Breast epithelium (tissue), 4 donors: ENCODE measurements at regions not wholly inside any gene's neighbourhood (a gene's known extent, or its start where the extent isn't known, plus 50 kb on each side); places are given as distances from the start of the nearest gene placed in this dataset.
"Not testable (repeated sequence)": the region's sequence is repeated elsewhere in the genome, so short reads cannot be mapped to it uniquely, and the experiment has no call there.

Source experiments
- DNase-seq, 2 donors: peaks; one replicate each; pipeline ENCODE4 v3.0.0-alpha.2; 2019; ENCODE audit warnings: low spot score in 2 of 2
- H3K27ac ChIP-seq, 2 donors: fragments of 200-600 bp; sonication (generic) in 1 of 2; one replicate each; pipeline ENCODE4 v1.5.1; 2016 to 2019; ENCODE audit warnings: mild to moderate bottlenecking in 1 of 2
- H3K27me3 ChIP-seq, 2 donors: fragments of 200-600 bp; sonication (generic) in 1 of 2; one replicate each; pipeline versions ENCODE4 v1.5.1 to v1.6.0; 2017 to 2019; ENCODE audit warnings: control low read depth in 1 of 2, mild to moderate bottlenecking in 1 of 2
- H3K36me3 ChIP-seq: fragments of 200-600 bp; one replicate; pipeline ENCODE4 v1.5.1; 2019
- H3K4me1 ChIP-seq, 2 donors: fragments of 200-600 bp; sonication (generic); one replicate each; pipeline ENCODE4 v1.5.1; 2016 to 2019; ENCODE audit warnings: control low read depth in 1 of 2
- H3K4me3 ChIP-seq, 3 donors: fragments of 200-600 bp; sonication (generic); 1 replicate in 2 of 3; 2 replicates in 1 of 3; pipeline ENCODE4 v1.5.1; 2016 to 2019; ENCODE audit warnings: mild to moderate bottlenecking in 3 of 3, moderate library complexity in 2 of 3
- H3K9me3 ChIP-seq, 2 donors: fragments of 200-600 bp; sonication (generic) in 1 of 2; one replicate each; pipeline ENCODE4 v1.5.1; 2016 to 2019; ENCODE audit warnings: control low read depth in 1 of 2
- POLR2A ChIP-seq: fragments of 450-650 bp; IDR thresholded peaks from one replicate; pipeline ENCODE4 v1.6.1; 2016; ENCODE audit warnings: antibody characterized with exemption, mild to moderate bottlenecking, moderate library complexity
- POLR2AphosphoS5 ChIP-seq, 3 donors: sonication (generic); formaldehyde crosslinking; IDR thresholded peaks; one replicate each; pipeline ENCODE4 v1.6.1; 2017; ENCODE audit warnings: antibody characterized with exemption in 3 of 3
- intact Hi-C: fragments of 100-400 bp; cut with DNase I; formaldehyde crosslinking; loops from one replicate; pipeline ENCODE4 v1.15.1; 2023; ENCODE audit warnings: low total_unique reads
- TF ChIP-seq, protein P1 (sequence below), 3 donors: fragments of 450-650 bp; IDR thresholded peaks; one replicate each; pipeline ENCODE4 v1.5.1; 2016 to 2017; ENCODE audit warnings: antibody characterized with exemption in 3 of 3, mild to moderate bottlenecking in 3 of 3, moderate library complexity in 3 of 3

DNA sequence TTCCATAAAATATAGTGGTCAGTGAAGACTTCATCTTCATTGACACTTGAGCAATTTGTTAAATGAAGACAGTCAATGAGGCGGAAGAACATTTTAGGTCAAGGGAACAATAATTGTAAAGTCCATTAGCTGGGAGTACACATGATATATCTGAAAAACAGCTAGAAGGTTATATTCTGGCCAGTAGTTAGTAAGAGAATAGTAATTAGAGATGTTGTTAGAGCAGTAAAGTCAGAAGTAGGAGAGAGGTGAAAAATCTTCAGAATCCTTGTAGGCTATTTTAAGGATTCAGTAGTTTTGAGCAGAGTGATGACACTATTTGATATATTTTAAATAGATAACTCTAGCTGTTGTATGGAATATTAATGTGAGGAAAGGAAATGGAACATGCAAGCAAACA is 915.6 kb upstream of the NEGR1 start:
- no peak overlapping the region for H3K27ac ChIP-seq
- intact Hi-C loops = no loop called here
- TF ChIP-seq, protein P1, sequence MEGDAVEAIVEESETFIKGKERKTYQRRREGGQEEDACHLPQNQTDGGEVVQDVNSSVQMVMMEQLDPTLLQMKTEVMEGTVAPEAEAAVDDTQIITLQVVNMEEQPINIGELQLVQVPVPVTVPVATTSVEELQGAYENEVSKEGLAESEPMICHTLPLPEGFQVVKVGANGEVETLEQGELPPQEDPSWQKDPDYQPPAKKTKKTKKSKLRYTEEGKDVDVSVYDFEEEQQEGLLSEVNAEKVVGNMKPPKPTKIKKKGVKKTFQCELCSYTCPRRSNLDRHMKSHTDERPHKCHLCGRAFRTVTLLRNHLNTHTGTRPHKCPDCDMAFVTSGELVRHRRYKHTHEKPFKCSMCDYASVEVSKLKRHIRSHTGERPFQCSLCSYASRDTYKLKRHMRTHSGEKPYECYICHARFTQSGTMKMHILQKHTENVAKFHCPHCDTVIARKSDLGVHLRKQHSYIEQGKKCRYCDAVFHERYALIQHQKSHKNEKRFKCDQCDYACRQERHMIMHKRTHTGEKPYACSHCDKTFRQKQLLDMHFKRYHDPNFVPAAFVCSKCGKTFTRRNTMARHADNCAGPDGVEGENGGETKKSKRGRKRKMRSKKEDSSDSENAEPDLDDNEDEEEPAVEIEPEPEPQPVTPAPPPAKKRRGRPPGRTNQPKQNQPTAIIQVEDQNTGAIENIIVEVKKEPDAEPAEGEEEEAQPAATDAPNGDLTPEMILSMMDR (IDR thresholded peaks at IDR 0.05) = no peak
- no peak for TF ChIP-seq POLR2A
- TF ChIP-seq POLR2AphosphoS5 (IDR thresholded peaks at IDR 0.05) = no peak
- H3K4me1 ChIP-seq = no peaks in the 10 kb centered on the region
- no peaks in the 10 kb centered on the region for H3K36me3 ChIP-seq
- no peak for DNase-seq
- no peak overlapping the region for H3K4me3 ChIP-seq
- no peaks in the 10 kb centered on the region for H3K27me3 ChIP-seq
- peaks cover 0 to 3% of the 10 kb centered on the region in 2 donors for H3K9me3 ChIP-seq

DNA sequence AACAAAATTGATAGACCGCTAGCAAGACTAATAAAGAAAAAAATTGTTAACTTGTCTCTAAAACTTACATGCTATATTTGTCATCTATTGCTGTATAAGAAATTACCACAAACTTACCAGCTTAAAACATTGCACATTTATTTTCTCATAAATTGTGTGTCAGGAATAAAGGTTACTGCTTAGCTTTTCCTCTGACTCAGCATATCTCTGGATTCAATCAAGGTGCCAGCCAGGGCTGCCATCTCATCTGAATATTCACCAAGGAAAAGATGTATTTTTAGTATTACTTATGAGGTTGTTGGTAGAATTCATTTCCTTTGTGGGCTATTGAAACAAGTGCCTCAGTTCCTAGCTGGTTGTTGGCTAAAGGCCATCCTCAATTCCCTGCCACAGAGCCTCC is 912.6 kb upstream of the NEGR1 start:
- H3K36me3 ChIP-seq = no peaks in the 10 kb centered on the region
- H3K27me3 ChIP-seq = no peaks in the 10 kb centered on the region
- no peak overlapping the region for H3K27ac ChIP-seq
- intact Hi-C loops = no loop called here
- no peak for TF ChIP-seq POLR2A
- TF ChIP-seq, protein P1 (IDR thresholded peaks at IDR 0.05) = no peak
- no peak for TF ChIP-seq POLR2AphosphoS5 (IDR thresholded peaks at IDR 0.05)
- peaks cover 0 to 3% of the 10 kb centered on the region in 2 donors for H3K9me3 ChIP-seq
- DNase-seq = no peak
- no peak overlapping the region for H3K4me3 ChIP-seq
- no peaks in the 10 kb centered on the region for H3K4me1 ChIP-seq

DNA sequence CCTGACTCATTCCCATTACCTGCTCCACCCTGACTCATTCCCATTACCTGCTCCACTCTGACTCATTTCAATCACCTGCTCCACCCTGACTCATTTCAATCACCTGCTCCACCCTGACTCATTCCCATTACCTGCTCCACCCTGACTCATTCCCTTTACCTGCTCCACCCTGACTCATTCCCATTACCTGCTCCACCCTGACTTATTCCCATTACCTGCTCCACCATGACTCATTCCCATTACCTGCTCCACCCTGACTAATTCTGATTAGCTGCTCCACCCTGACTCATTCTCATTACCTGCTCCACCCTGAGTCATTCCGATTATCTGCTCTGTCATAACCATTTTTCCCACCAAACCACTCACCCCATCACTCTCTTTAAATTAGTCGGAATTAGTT is 901.2 kb upstream of the NEGR1 start:
- H3K36me3 ChIP-seq, H3K27ac ChIP-seq, H3K27me3 ChIP-seq, H3K4me3 ChIP-seq, DNase-seq, H3K9me3 ChIP-seq, intact Hi-C loops, H3K4me1 ChIP-seq: not testable (repeated sequence)

DNA sequence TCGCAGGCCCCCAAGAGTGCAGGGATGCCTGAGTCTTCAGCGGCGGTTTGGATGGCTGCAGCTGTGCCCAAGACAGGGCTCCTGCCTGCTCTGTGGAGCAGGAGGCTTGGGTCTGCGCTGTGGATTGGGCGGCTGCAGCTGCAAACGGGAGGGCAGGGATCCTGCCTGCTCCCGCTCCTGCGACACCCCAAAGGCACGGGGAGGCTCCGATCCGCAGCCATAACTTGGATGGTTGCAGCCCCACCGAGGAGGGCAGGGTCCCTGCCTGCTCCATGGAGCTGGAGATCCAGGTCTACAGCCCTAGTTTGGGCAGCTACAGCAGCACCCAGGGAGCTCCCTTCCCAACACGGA is 898.8 kb upstream of the NEGR1 start:
- H3K27ac ChIP-seq = no peak overlapping the region
- TF ChIP-seq POLR2AphosphoS5 (IDR thresholded peaks at IDR 0.05) = no peak
- no peak for TF ChIP-seq POLR2A
- TF ChIP-seq, protein P1 (IDR thresholded peaks at IDR 0.05) = no peak
- H3K27me3 ChIP-seq = no peaks in the 10 kb centered on the region
- H3K9me3 ChIP-seq = peaks cover 0 to 9% of the 10 kb centered on the region in 2 donors
- no peak overlapping the region for H3K4me3 ChIP-seq
- H3K4me1 ChIP-seq = no peaks in the 10 kb centered on the region
- no peak for DNase-seq
- no peaks in the 10 kb centered on the region for H3K36me3 ChIP-seq
- intact Hi-C loops = no loop called here

DNA sequence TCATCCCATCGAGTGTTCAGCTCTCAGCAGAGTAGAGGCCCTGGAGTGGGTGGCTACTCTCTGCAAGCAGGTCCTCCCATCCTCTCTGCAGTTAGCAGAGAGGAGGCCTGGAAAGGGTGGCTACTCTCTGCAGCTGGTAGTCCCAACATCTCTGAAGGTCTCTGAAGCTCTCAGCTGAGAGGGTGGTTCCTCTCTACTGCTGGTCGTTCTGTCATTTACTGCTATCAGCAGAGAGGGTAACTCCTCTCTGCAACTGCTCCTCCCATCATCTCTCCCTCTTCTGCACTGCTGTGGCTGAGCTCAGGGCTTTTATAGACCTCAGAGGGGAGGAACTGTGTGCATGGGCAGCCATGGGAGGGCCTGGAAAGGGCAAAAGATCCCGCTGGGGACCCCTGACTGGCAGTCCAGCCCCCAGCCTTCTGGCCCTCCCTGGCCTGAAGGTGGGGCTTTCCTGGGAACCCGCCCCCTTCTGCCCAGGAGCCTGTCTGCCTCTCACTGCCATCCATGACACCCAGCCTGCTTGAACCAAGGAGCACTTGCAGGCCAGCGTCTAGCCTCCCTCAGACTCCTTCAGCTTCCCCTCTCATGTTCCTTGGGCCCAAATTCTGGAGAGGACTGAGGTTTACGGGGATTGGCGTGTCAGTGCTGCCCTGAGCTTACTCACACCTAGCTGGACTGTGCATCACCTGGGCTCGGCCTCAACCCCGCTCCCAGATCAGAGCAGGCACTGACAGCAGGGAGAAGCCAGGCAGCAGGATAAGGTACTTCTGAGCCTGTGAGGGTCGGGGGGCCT is 898.3 kb upstream of the NEGR1 start:
- Histone ChIP-seq H3K27ac (no peak overlapping the region), H3K36me3 (no peaks in the 10 kb centered on the region), H3K27me3 (no peaks in the 10 kb centered on the region), H3K4me3 (no peak overlapping the region), H3K9me3 (peaks cover 0 to 9% of the 10 kb centered on the region in 2 donors), H3K4me1 (no peaks in the 10 kb centered on the region)
- TF ChIP-seq, protein P1 (IDR thresholded peaks at IDR 0.05) = no peak
- TF ChIP-seq POLR2A (no peak), POLR2AphosphoS5 (IDR thresholded peaks at IDR 0.05) (no peak)
- no peak for DNase-seq
- intact Hi-C loops = no loop called here
